Stomach (tissue), 4 donors: ENCODE measurements at regions not wholly inside any gene's neighbourhood (a gene's known extent, or its start where the extent isn't known, plus 50 kb on each side); places are given as distances from the start of the nearest gene placed in this dataset.

ENCODE experiments used
- CTCF ChIP-seq, 7 experiments: fragments of 450-650 bp in 4 of 7; fragments of 200-600 bp in 3 of 7; sonication (generic) in 3 of 7; IDR thresholded peaks; one replicate each; pipeline ENCODE4 v1.5.1; 2016 to 2019; ENCODE audit warnings: antibody characterized with exemption in 7 of 7, control low read depth in 2 of 7, mild to moderate bottlenecking in 1 of 7
- EP300 ChIP-seq: sonication (generic); formaldehyde crosslinking; IDR thresholded peaks from one replicate; pipeline ENCODE4 v1.6.1; 2017; ENCODE audit warnings: antibody characterized with exemption
- POLR2A ChIP-seq, 4 donors: fragments of 450-650 bp; IDR thresholded peaks; one replicate each; pipeline ENCODE4 v1.6.1; 2016; ENCODE audit warnings: antibody characterized with exemption in 4 of 4, control low read depth in 2 of 4, mild to moderate bottlenecking in 1 of 4, moderate library complexity in 1 of 4
- POLR2AphosphoS5 ChIP-seq, 3 donors: sonication (generic); formaldehyde crosslinking; IDR thresholded peaks; one replicate each; pipeline ENCODE4 v1.6.1; 2016; ENCODE audit warnings: antibody characterized with exemption in 3 of 3

DNA sequence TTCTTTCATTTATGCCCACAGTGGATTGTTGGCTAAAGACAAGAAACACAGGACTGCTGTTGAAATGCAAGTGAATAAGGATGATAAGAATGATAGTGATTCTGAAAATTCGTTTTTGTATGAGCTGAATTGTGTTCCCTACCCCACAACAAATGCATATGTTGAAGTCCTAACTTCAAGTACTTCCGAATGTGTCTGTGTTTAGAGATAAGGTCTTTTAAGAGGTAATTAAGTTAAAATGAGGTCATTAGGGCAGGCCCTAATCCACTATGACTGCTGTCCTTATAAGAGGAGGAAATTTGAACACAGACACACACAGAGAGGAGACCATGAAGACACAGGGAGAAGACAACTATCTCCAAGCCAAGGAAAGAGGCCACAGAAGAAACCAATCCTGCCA, 126.6 kb upstream of the ACSL4 start:
- TF ChIP-seq POLR2AphosphoS5 (IDR thresholded peaks at IDR 0.05), result no peak
- no peak for TF ChIP-seq CTCF (IDR thresholded peaks at IDR 0.05)
- no peak for TF ChIP-seq POLR2A (IDR thresholded peaks at IDR 0.05)
- TF ChIP-seq EP300, result no peak
